Fibroblast of skin of right biceps (primary cell): ENCODE measurements at regions not wholly inside any gene's neighbourhood (a gene's known extent, or its start where the extent isn't known, plus 50 kb on each side); places are given as distances from the start of the nearest gene placed in this dataset.

ENCODE experiments used
- DNase-seq: peaks from one replicate; pipeline ENCODE4 v3.0.0-alpha.2; 2013

DNA sequence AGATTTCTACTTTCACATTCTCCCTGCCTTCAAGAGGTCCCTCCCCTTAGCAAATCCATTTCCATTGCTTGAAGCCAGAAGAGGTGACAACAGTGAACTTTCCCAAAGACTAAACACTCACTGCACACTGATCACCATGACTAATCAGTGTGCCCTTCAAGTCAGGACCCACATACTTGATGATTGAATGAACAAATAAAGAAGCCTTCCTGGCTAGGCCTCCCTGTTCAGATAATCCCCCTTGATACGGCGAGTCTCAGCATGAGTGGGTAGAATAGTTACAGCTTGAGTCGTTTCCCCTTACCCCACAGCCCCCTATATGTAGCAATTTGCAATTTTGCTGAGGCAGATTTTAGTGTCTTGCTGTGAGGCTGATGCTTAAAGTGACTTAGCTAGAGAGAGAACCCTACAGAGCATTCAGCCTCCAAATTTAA lies 102.2 kb downstream of the UNC5CL start:
- DNase-seq, result peak; percentile 95

DNA sequence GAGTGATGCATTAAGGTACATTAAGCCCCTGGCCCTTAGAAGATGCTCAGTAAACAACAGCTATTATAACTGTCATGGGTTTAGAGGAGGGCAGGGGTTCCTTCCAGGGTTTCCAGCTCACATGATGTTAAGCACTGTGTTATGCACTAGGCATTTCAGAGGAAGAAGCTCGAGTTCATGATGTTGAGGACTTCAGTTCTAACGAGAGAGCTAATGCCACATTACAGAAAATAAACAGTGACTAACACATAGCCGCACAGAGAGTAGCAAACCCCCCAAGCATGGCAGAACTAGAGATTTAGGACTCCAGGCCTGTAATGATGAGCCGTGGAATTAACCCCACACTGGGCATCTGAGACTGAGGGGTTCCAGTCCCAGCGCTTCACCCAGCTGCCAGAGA lies 105.2 kb downstream of the UNC5CL start:
- peak; percentile 50 for DNase-seq

DNA sequence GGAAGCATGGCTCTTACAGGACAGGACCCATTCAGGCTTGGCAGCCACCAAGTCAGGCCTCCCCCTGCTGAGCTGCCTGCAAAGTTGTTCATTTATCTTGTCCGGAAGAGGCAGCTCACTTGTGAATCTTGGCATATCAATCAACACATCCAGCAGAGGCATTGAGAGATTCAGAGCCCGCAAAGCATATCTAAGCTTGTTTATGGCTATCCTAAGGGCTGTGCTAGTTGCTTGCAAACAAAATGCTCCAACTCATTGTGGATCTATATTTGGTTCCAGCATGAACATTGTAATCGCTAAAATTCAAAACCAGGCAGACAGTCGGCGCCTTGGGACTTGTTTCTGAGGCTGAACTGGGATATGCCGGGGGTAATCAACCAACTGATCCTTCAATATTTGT lies 106.1 kb downstream of the UNC5CL start:
- no peak for DNase-seq

DNA sequence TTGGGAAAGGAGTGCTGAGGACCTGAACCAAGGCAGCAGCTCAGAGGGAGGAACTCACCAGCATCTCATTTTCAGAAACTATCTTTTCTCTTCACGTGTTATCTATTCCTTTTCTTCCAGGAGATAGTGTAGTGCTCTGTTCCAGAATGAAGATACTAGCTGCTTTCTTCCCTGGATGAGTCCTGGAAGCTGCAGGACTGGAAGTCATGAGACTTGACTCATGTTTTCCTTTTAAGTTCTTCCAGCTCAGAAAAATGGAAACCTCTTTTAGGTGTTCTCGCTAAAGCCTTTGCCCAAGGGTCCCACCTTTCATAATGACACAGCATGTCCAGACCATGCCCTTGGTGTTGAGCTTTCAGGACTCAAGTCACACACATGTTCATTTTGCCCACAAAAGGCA lies 106.7 kb downstream of the UNC5CL start:
- peak; percentile 39 for DNase-seq

- peak; percentile 82 for DNase-seq
These were observed 107.1 kb downstream of the UNC5CL start for GRCh38 chr6:40931931-40932330.

DNA sequence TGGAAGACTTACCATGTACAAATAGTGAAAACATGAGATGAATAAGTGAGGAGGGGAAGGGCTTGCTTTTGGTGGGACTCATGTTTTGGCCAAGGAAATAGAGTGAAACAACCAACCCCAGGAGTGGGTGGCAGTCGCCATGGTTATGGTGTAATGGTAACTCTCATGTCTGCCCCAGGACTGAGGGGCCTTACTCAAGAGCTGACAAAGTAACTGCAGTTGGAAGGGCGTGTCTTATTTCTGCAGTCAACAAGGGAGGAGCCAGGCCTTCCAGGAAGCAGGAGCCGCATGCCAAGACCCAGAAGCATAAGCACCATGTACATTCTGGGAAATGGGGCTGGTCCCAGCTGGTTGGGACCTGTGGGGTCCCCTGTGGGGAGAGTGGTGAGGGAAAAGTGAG lies 108.5 kb downstream of the UNC5CL start:
- peak; percentile 46 for DNase-seq

DNA sequence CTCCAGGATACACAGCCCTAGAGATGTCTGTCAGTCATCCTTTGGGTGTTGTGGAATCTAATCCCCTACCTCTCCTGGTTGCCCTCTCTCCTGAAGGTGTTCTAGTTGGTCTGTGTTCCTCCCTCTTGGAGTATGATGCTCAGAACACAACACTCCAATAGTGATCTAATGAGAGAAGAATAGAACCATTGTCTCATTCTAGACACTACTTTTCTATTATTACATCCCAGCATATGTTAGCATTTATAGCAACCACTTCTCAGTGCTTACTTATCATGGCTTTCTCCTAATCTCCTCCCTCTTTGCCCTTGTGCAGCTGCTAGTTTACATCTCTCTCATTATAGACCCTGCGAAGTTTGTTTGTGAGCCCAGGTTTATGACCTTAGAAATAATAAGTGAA lies 109.0 kb downstream of the UNC5CL start:
- DNase-seq, result no peak

DNA sequence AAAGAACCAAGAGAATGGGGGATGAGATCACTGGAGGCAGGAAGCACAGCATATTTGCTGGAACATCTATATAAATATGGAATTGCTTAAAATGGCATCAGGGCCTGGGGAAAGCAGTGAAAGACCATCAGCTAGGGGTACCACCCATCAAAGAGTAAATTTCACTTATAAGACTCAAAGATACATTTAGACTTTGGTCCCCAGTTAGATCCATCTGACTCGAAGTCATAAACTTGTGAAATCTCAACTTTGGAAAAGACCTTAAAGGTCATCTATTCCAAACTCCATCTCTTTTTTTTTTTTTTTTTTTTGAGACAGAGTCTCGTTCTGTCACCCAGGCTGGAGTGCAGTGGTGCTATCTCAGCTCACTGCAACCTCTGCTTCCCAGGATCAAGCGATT lies 109.8 kb downstream of the UNC5CL start:
- DNase-seq, result no peak

- DNase-seq, result peak; percentile 18
These were observed 110.3 kb downstream of the UNC5CL start for GRCh38 chr6:40928763-40929162.

- DNase-seq, result no peak
These were observed 110.7 kb downstream of the UNC5CL start for GRCh38 chr6:40928307-40928706.

DNA sequence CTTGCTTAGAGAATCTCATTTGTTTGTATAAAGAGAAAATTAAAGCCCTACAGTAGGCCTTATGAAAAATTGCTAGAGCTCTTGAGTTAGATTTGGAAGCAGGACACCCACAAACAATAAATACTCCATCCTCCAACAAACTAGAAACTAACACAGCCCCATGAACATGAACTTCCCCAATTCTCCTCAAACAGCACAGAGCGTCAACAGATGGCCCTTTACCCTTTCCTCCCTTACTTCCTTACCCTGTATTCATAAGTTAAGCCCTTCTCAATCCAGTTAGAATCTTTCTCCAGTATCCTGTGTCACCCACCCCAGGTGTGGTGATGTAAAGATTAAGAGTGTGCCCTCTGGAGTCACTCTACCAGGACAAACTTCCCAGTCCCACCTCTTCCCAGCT lies 113.7 kb downstream of the UNC5CL start:
- DNase-seq, result no peak

DNA sequence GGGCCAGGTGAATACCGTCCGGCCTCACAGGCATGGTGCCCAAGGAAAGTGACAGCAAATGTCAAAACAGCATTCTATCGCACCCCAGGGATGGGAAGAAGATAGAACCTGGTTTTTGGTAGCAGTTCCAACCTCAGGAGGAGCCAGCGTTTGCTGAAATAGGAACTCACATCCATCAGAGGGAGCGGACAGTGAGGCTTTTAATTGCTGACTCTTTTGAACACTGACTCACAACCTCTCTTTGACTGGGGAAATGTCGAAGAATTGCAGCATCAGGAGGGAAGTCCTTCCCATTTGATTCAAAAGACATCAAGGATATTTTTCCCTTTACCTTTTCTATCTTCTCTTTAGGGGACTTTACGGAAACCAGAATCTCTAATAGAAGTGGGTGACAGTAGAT lies 114.2 kb downstream of the UNC5CL start:
- no peak for DNase-seq

DNA sequence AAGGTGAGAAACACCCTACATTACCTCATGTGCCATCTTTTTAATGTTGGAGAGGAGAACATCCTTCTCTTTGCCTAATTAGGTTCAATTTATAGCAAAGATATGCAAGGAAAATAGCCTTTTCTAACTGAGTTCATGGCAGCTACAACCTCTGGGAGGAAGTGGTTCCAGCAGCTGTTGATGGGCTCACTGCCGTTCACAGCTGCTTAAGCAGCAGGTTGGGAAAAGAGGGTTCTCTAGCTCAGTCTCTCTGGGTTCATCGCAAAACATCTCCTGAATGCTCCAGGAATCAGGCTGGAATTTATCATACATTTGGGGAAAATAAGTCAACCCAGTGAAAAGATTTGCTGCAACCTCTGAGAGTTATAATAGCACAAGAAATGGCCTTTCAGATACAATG lies 115.1 kb downstream of the UNC5CL start:
- DNase-seq, result no peak

DNA sequence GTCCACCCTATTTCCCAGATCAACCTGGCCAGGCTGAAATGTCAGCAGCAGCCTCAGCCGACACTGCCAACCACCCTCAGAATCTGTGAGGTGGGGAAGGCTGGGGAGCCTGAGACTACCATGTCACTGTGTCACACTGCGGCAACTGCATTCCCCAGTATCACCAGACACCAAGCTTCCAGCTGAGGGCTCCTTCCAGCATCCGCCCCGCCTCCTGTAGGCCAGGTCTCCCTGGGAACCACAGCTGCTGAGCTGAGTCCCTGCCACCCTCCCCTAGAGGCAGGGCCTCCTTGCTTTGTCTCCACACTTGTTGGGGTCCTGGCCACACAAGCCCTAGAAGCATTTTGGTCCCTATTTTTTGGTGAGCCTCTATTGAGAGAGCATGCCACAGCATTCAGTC lies 115.7 kb downstream of the UNC5CL start:
- no peak for DNase-seq

DNA sequence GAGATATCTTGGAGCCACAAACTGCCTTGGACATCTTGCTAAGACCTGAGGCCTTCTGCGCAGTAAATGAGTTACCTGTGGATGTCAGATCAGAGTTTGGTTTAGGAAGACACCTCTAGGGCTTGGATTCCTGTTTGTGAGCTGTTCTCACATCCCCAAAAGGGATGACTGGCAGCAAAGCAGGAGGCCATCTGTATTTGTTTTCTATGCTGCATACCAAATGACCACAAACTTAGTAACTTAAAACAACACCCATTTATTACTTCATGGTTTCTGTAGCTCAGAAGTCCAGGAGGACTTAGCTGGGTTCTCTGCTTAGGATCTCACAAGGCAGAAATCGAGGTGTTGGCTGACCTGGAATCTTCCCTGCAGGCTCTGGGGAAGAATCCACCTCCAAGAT lies 116.7 kb downstream of the UNC5CL start:
- DNase-seq, result peak; percentile 32

DNA sequence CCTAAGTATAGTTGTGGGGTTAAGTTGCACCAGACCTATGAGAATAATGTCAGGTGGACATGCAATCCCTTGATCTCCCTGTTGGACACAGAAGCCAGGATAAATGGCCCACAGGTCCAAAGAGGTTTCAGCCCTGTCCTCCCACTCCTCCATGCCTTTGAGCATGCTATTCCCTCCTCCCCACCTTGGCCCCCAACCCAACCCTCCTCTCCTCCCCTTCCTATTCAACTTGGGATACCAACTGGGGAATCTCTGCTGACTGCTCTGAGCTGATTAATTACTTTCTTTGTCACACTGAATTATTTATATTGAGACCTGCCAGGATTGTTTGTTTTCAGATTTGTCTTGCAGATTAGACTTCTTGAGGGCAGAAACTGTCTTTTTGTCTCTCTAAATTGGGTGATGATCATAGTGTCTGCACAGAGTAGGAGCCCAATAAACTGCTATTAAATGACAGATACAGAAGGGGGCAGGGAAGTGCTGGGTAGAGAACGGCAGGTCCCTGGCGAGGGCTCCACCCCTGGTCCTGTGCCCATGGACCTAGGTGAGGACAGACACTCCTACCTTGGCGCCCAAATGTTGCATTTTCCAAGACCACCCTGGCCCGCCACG lies 120.9 kb downstream of the UNC5CL start:
- DNase-seq, result no peak

DNA sequence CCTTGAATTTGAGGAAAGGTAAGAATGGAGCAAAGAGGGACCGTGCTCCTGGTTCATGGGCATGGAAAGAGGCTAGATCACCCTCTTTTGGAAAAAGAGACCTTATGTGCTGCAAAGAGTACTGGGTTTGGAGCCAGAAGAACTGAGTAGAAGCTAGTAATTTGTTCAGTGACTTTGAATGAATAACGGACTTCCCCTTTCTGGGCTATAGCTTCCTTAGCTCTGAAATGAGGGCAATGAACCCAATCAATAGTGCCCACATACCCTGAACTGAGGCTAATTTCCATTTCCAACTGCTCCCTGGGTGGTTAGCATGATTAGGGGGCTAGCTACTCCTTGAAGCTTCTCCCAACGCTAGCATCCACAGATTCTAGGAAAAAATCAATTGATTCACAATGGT lies 121.4 kb downstream of the UNC5CL start:
- no peak for DNase-seq

GRCh38 chr6:40916845-40917244 lies 122.2 kb downstream of the UNC5CL start:
- no peak for DNase-seq

DNA sequence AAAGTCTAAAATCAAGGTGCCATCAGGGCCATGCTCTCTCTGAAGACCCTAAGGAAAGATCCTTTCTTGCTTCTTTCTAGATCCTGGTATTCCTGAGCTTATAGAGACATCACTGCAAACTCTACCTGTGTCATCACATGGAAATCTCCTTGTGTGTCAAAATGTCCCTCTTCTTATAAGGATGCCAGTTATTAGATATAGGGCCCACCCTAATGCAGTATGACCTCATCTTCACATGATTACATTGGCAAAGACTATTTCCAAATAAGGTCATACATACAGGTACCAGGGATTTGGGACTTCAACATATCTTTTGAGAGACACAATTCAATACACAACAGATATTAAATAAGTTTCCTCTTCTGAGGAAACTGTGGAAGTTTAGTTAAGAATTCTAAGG lies 123.9 kb downstream of the UNC5CL start:
- no peak for DNase-seq

GRCh38 chr6:40914005-40914404 lies 125.0 kb downstream of the UNC5CL start:
- no peak for DNase-seq

- DNase-seq, result no peak
These were observed 126.7 kb downstream of the UNC5CL start for GRCh38 chr6:40912158-40912946.

DNA sequence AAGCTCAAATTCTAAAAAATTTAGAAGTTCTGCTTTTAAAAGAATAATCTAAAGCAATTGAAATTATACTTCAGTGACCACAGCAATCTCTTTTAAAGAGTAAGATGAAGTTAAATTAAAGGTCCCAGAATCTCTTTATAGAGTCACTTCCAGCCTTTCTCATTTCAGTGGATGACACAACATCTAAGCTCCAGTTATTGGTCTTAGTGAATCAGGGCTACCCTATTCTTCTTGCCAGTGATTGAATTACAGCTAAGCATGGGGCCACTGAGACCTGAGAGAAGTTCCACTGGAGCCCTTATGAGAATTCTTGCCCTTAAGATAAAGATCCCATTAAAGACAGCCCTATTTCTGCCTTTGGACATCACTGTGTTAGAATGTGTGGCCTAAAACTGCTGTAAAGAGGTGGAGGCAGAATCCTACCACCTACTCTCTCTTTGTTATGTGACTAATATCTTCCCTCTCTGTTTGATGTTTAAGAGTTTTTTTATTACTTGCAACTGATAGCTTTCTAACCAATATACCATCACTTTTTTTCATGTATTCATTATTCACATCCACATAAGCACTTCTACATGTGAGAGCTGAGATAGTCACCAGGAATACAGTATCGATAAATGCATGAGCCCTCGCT lies 128.6 kb downstream of the UNC5CL start:
- DNase-seq, result no peak

DNA sequence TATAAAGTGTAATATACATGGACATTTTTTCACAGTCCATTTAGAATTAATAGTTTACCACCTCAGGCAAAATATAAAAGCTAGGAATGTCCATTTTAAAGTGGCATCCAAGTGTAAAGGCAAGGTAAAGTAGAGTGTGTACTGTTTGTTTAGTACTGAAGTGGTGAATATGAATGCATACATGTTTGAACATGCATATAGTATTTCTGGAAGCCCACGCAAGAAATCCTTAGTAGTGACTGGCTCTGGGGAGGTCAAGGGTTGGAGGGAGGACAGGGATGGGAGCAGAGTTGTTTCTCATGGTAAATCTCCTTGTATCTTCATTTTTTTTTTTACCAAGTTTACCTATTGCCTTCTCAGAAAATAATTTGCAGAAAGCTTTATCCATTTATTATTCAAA lies 129.2 kb downstream of the UNC5CL start:
- no peak for DNase-seq

- DNase-seq, result peak; percentile 35
These were observed 131.8 kb downstream of the UNC5CL start for GRCh38 chr6:40907198-40907701.
